ENCODE measurements at regions not wholly inside any gene's neighbourhood (a gene's known extent, or its start where the extent isn't known, plus 50 kb on each side); places are given as distances from the start of the nearest gene placed in this dataset.

DNA sequence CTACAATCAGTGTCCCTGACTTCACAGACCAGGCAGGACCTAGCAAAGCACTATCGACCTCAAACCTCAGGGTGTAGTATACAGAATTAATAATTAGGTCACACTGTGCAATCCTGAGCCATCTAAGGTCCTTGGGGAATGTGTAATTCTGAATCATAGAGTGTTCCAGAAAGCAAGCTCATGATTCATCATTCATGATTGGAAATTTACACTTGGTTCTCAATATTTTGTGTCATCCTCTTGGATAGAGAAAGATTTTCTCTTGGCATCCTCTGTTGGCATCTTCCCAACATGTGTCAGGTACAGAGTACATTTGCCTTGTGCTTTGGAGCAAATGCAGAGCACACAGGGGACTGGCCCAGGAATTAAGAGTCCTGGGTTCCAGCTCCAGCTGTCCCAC, 245.0 kb upstream of the NT5C1B start:
- Histone ChIP-seq H3K4me1 (ENCODE audit: low read length) (no peaks in the 10 kb centered on the region), H3K9me3 (ENCODE audit: insufficient read depth, low read length) (no peaks in the 10 kb centered on the region), H3K79me2 (ENCODE audit: low read length) (no peaks in the 10 kb centered on the region), H3K4me3 (ENCODE audit: low read length) (no peak overlapping the region), H3K36me3 (replicated peaks; ENCODE audit: low read depth, low read length) (no peaks in the 10 kb centered on the region), H3K4me2 (ENCODE audit: low read length) (no peak overlapping the region), H3K27ac (ENCODE audit: low read length) (no peak overlapping the region), H2AFZ (ENCODE audit: low read depth, low read length) (no peak overlapping the region), H3K9ac (ENCODE audit: low read length) (no peak overlapping the region), H4K20me1 (ENCODE audit: insufficient read depth, low read length) (no peaks in the 10 kb centered on the region), H3K27me3 (ENCODE audit: low read depth, low read length) (no peaks in the 10 kb centered on the region)
- TF ChIP-seq, protein P1, sequence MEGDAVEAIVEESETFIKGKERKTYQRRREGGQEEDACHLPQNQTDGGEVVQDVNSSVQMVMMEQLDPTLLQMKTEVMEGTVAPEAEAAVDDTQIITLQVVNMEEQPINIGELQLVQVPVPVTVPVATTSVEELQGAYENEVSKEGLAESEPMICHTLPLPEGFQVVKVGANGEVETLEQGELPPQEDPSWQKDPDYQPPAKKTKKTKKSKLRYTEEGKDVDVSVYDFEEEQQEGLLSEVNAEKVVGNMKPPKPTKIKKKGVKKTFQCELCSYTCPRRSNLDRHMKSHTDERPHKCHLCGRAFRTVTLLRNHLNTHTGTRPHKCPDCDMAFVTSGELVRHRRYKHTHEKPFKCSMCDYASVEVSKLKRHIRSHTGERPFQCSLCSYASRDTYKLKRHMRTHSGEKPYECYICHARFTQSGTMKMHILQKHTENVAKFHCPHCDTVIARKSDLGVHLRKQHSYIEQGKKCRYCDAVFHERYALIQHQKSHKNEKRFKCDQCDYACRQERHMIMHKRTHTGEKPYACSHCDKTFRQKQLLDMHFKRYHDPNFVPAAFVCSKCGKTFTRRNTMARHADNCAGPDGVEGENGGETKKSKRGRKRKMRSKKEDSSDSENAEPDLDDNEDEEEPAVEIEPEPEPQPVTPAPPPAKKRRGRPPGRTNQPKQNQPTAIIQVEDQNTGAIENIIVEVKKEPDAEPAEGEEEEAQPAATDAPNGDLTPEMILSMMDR (IDR thresholded peaks at IDR 0.05; ENCODE audit: low read depth, low read length) = no peak
- no peak for TF ChIP-seq EZH2phosphoT487 (IDR thresholded peaks at IDR 0.05; ENCODE audit: low read depth)

DNA sequence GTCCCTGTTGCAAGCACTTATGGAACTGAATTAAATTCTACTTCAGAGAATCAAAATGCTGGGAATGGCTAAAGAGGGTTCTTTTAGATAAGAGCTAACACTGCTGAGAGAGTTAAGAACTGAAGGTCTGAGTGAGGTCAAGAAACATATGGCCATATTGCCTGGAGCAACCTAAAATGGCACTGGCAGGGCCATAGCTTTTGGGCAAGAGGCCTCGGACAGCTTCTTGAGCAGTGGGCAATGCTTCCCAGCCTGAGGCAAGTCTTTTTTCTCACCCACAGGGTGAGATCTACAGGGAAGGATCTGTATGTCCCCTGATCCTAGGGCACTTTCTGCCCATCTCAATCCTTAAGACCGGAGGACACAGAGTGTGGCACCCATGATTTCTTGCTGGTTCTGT, 244.6 kb upstream of the NT5C1B start:
- Histone ChIP-seq H3K36me3 (replicated peaks; ENCODE audit: low read depth, low read length) (no peaks in the 10 kb centered on the region), H3K9me3 (ENCODE audit: insufficient read depth, low read length) (no peaks in the 10 kb centered on the region), H3K9ac (ENCODE audit: low read length) (no peak overlapping the region), H3K27ac (ENCODE audit: low read length) (no peak overlapping the region), H3K4me1 (ENCODE audit: low read length) (no peaks in the 10 kb centered on the region), H3K79me2 (ENCODE audit: low read length) (no peaks in the 10 kb centered on the region), H2AFZ (ENCODE audit: low read depth, low read length) (no peak overlapping the region), H3K4me3 (ENCODE audit: low read length) (no peak overlapping the region), H4K20me1 (ENCODE audit: insufficient read depth, low read length) (no peaks in the 10 kb centered on the region), H3K4me2 (ENCODE audit: low read length) (no peak overlapping the region), H3K27me3 (ENCODE audit: low read depth, low read length) (no peaks in the 10 kb centered on the region)
- TF ChIP-seq, protein P1 (IDR thresholded peaks at IDR 0.05; ENCODE audit: low read depth, low read length) = no peak
- no peak for TF ChIP-seq EZH2phosphoT487 (IDR thresholded peaks at IDR 0.05; ENCODE audit: low read depth)

DNA sequence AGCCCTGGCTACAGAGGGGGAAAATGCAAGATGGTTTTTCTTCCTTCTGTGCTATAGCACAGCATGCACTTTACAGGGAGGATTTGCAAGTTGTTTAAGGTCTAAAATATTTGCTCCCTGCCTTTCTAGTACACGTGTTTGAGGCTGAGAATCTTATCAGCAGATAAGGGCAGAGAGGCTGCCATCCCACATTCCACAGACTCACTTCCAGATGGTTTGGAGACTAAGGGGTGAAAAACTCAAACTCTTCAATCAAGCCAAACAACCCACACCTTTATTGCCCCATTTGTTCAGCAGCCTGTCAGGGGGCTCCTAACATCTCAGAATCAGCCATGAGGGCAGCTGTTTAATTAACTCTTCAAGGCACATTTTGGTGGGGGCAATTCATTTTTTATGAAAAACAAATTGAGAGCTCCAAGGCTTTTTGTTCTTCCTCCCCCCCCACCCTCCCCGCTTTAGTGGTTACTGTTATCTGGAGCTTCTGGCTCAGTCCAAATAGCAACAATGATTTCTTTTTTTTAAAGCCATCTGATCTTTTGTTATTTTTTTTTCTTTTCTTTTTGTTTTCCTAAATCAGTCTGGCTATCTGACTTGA, 242.6 kb upstream of the NT5C1B start:
- H3K27ac ChIP-seq (ENCODE audit: low read length) = no peak overlapping the region
- H3K9ac ChIP-seq (ENCODE audit: low read length) = no peak overlapping the region
- H4K20me1 ChIP-seq (ENCODE audit: insufficient read depth, low read length) = no peaks in the 10 kb centered on the region
- no peaks in the 10 kb centered on the region for H3K36me3 ChIP-seq (replicated peaks; ENCODE audit: low read depth, low read length)
- no peak for TF ChIP-seq EZH2phosphoT487 (IDR thresholded peaks at IDR 0.05; ENCODE audit: low read depth)
- TF ChIP-seq, protein P1 (IDR thresholded peaks at IDR 0.05; ENCODE audit: low read depth, low read length) = no peak
- H3K4me2 ChIP-seq (ENCODE audit: low read length) = no peak overlapping the region
- no peaks in the 10 kb centered on the region for H3K27me3 ChIP-seq (ENCODE audit: low read depth, low read length)
- H3K79me2 ChIP-seq (ENCODE audit: low read length) = no peaks in the 10 kb centered on the region
- no peak overlapping the region for H3K4me3 ChIP-seq (ENCODE audit: low read length)
- no peaks in the 10 kb centered on the region for H3K9me3 ChIP-seq (ENCODE audit: insufficient read depth, low read length)
- no peaks in the 10 kb centered on the region for H3K4me1 ChIP-seq (ENCODE audit: low read length)
- no peak overlapping the region for H2AFZ ChIP-seq (ENCODE audit: low read depth, low read length)

DNA sequence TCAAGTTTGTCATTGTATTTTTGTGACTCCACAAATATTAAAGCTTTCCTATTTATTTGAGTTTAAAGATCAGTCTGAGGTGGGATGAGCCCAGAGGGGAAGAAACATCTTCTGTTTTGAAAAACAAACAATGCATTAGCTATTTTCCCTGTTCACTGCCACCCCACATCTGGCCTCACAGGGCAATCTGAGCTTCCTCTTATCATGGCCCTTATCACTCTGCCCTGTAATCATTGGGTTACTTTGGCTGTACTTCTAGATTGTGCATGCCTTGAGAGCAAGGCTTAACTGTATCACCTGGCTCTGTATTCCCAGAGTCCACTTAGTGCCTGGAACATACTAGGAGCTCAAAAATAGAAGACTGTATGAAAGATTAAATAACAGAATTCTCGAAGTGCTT, 241.6 kb upstream of the NT5C1B start:
- no peak overlapping the region for H3K4me2 ChIP-seq (ENCODE audit: low read length)
- H3K79me2 ChIP-seq (ENCODE audit: low read length) = no peaks in the 10 kb centered on the region
- H4K20me1 ChIP-seq (ENCODE audit: insufficient read depth, low read length) = no peaks in the 10 kb centered on the region
- no peaks in the 10 kb centered on the region for H3K9me3 ChIP-seq (ENCODE audit: insufficient read depth, low read length)
- no peak overlapping the region for H2AFZ ChIP-seq (ENCODE audit: low read depth, low read length)
- no peak overlapping the region for H3K27ac ChIP-seq (ENCODE audit: low read length)
- H3K9ac ChIP-seq (ENCODE audit: low read length) = no peak overlapping the region
- H3K4me3 ChIP-seq (ENCODE audit: low read length) = no peak overlapping the region
- no peaks in the 10 kb centered on the region for H3K36me3 ChIP-seq (replicated peaks; ENCODE audit: low read depth, low read length)
- TF ChIP-seq EZH2phosphoT487 (IDR thresholded peaks at IDR 0.05; ENCODE audit: low read depth) = no peak
- TF ChIP-seq, protein P1 (IDR thresholded peaks at IDR 0.05; ENCODE audit: low read depth, low read length) = no peak
- H3K4me1 ChIP-seq (ENCODE audit: low read length) = no peaks in the 10 kb centered on the region
- no peaks in the 10 kb centered on the region for H3K27me3 ChIP-seq (ENCODE audit: low read depth, low read length)
